Gastrocnemius medialis (tissue), 4 donors: ENCODE measurements at regions not wholly inside any gene's neighbourhood (a gene's known extent, or its start where the extent isn't known, plus 50 kb on each side); places are given as distances from the start of the nearest gene placed in this dataset.

Source experiments
- ATAC-seq, 2 donors: fragments of 150-250 bp; one replicate each; pipeline ENCODE4 v1.9.1; 2016
- DNase-seq, 2 donors: peaks; one replicate each; pipeline ENCODE4 v3.0.0-alpha.2; 2019
- H3K27ac ChIP-seq, 4 donors: fragments of 200-600 bp; sonication (generic); 1 replicate in 1 of 4; 2 replicates in 3 of 4; pipeline ENCODE4 v1.5.1; 2016 to 2018; ENCODE audit warnings: mild to moderate bottlenecking in 2 of 4, moderate library complexity in 1 of 4
- H3K27me3 ChIP-seq, 3 donors: fragments of 200-600 bp; sonication (generic) in 2 of 3; 1 replicate in 1 of 3; 2 replicates in 2 of 3; pipeline versions ENCODE4 v1.5.1 to v1.6.0; 2016 to 2019; ENCODE audit warnings: mild to moderate bottlenecking in 1 of 3, moderate library complexity in 1 of 3
- H3K36me3 ChIP-seq, 2 donors: fragments of 200-600 bp; sonication (generic) in 1 of 2; one replicate each; pipeline ENCODE4 v1.5.1; 2017 to 2018
- H3K4me1 ChIP-seq, 2 donors: fragments of 200-600 bp; sonication (generic) in 1 of 2; one replicate each; pipeline ENCODE4 v1.5.1; 2016 to 2017; ENCODE audit warnings: mild to moderate bottlenecking in 2 of 2
- H3K4me3 ChIP-seq, 4 donors: fragments of 200-600 bp; sonication (generic) in 3 of 4; 1 replicate in 1 of 4; 2 replicates in 3 of 4; pipeline ENCODE4 v1.5.1; 2016 to 2019; ENCODE audit warnings: mild to moderate bottlenecking in 2 of 4
- H3K9me3 ChIP-seq, 3 donors: fragments of 200-600 bp; sonication (generic) in 2 of 3; 1 replicate in 1 of 3; 2 replicates in 2 of 3; pipeline ENCODE4 v1.5.1; 2016 to 2019
- POLR2A ChIP-seq, 2 donors: fragments of 450-650 bp; IDR thresholded peaks; one replicate each; pipeline ENCODE4 v1.6.1; 2017; ENCODE audit warnings: antibody characterized with exemption in 2 of 2, mild to moderate bottlenecking in 2 of 2, moderate library complexity in 2 of 2
- in situ Hi-C, 4 donors: fragments of 200-750 bp; cut with MboI; loops; one replicate each; pipeline versions ENCODE4 v1.15.0 to v1.8.0; 2017; ENCODE audit warnings: low sequenced_read_pairs in 4 of 4
- intact Hi-C: fragments of 100-400 bp; cut with DNase I; formaldehyde crosslinking; loops from one replicate; pipeline ENCODE4 v1.15.1; 2023; ENCODE audit warnings: low total_unique reads
- TF ChIP-seq, protein P1 (sequence below), 5 experiments: fragments of 450-650 bp in 3 of 5; fragments of 200-600 bp in 2 of 5; sonication (generic) in 2 of 5; IDR thresholded peaks in 4 of 5; conservative IDR thresholded peaks in 1 of 5; 1 replicate in 4 of 5; 2 replicates in 1 of 5; pipeline ENCODE4 v1.5.1; 2016 to 2019; ENCODE audit warnings: antibody characterized with exemption in 5 of 5, mild to moderate bottlenecking in 3 of 5, moderate library complexity in 3 of 5

- DNase-seq (no peak), ATAC-seq (no peak)
- no peaks in the 10 kb centered on the region for H3K27me3 ChIP-seq
- no peak overlapping the region for H3K27ac ChIP-seq
- TF ChIP-seq, protein P1, sequence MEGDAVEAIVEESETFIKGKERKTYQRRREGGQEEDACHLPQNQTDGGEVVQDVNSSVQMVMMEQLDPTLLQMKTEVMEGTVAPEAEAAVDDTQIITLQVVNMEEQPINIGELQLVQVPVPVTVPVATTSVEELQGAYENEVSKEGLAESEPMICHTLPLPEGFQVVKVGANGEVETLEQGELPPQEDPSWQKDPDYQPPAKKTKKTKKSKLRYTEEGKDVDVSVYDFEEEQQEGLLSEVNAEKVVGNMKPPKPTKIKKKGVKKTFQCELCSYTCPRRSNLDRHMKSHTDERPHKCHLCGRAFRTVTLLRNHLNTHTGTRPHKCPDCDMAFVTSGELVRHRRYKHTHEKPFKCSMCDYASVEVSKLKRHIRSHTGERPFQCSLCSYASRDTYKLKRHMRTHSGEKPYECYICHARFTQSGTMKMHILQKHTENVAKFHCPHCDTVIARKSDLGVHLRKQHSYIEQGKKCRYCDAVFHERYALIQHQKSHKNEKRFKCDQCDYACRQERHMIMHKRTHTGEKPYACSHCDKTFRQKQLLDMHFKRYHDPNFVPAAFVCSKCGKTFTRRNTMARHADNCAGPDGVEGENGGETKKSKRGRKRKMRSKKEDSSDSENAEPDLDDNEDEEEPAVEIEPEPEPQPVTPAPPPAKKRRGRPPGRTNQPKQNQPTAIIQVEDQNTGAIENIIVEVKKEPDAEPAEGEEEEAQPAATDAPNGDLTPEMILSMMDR (IDR thresholded peaks at IDR 0.05 in 4 of 5, conservative IDR thresholded peaks at IDR 0.05 in 1 of 5), result no peak
- no peak for TF ChIP-seq POLR2A (IDR thresholded peaks at IDR 0.05)
- in situ Hi-C loops (no loop called here), intact Hi-C loops (no loop called here)
- no peaks in the 10 kb centered on the region for H3K9me3 ChIP-seq
- no peaks in the 10 kb centered on the region for H3K36me3 ChIP-seq
- H3K4me3 ChIP-seq, result no peak overlapping the region
- no peaks in the 10 kb centered on the region for H3K4me1 ChIP-seq
These were observed 169.5 kb downstream of the PIK3R1 start for GRCh38 chr5:68384936-68385594.

GRCh38 chr5:68385936-68386335 is 170.4 kb downstream of the PIK3R1 start:
- no peaks in the 10 kb centered on the region for H3K36me3 ChIP-seq
- no peak for TF ChIP-seq POLR2A (IDR thresholded peaks at IDR 0.05)
- TF ChIP-seq, protein P1 (IDR thresholded peaks at IDR 0.05 in 4 of 5, conservative IDR thresholded peaks at IDR 0.05 in 1 of 5), result no peak
- no peak overlapping the region for H3K27ac ChIP-seq
- H3K27me3 ChIP-seq, result no peaks in the 10 kb centered on the region
- intact Hi-C loops (no loop called here), in situ Hi-C loops (no loop called here)
- H3K9me3 ChIP-seq, result no peaks in the 10 kb centered on the region
- DNase-seq (no peak), ATAC-seq (no peak)
- H3K4me3 ChIP-seq, result no peak overlapping the region
- no peaks in the 10 kb centered on the region for H3K4me1 ChIP-seq

DNA sequence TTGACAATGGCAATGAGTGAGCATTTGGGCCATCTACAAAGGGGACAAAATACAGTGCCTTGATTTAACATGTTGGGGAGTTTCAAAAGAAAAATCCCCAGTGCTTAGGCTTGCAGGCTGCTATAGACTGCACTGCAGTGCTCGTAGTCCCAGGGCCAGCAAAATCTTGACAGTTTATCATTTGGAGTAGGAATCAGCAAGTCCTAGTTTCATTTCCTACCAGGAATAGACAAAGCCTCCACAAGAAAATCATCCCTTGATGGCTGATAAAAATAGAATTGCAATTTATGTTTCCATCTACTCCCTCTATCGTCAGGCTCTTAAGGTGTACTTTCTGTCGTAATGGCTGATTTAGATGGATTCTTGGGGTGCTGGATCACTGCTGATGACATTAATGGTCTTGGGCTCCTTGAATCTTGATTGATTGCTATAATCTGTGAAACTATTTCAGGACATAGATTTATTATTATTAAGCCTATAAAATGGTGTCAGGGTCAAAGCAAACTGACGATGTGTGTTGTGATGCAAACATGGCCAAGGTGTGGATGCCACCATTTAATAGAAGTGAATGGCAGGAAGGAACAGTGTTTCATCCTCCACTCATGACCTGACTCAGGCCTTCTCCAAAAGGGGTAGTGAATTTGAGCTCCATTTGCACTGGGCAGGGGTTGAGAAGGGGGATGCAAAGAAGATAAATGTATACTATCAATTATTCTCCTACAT is 171.7 kb downstream of the PIK3R1 start:
- ATAC-seq, result no peak
- intact Hi-C loops, result no loop called here

GRCh38 chr5:68389618-68390017 is 174.1 kb downstream of the PIK3R1 start:
- intact Hi-C loops (loop anchor here (5.0 kb wide), 1 partner anchor 772 kb away; no protein-coding TSS in a partner anchor), in situ Hi-C loops (no loop called here)
- ATAC-seq, result no peak

More for the DNA sequence above, 171.7 kb downstream of the PIK3R1 start:
- in situ Hi-C loops, result no loop called here
- no peaks in the 10 kb centered on the region for H3K36me3 ChIP-seq
- H3K4me3 ChIP-seq, result no peak overlapping the region
- no peaks in the 10 kb centered on the region for H3K27me3 ChIP-seq
- DNase-seq, result no peak
- no peak overlapping the region for H3K27ac ChIP-seq
- TF ChIP-seq, protein P1 (IDR thresholded peaks at IDR 0.05 in 4 of 5, conservative IDR thresholded peaks at IDR 0.05 in 1 of 5), result no peak
- TF ChIP-seq POLR2A (IDR thresholded peaks at IDR 0.05), result no peak
- H3K9me3 ChIP-seq, result no peaks in the 10 kb centered on the region
- H3K4me1 ChIP-seq, result no peaks in the 10 kb centered on the region

More at GRCh38 chr5:68389618-68390017, 174.1 kb downstream of the PIK3R1 start:
- H3K4me1 ChIP-seq, result no peaks in the 10 kb centered on the region
- H3K27me3 ChIP-seq, result no peaks in the 10 kb centered on the region
- no peaks in the 10 kb centered on the region for H3K36me3 ChIP-seq
- no peak overlapping the region for H3K4me3 ChIP-seq
- DNase-seq, result no peak
- no peak overlapping the region for H3K27ac ChIP-seq
- H3K9me3 ChIP-seq, result no peaks in the 10 kb centered on the region
- no peak for TF ChIP-seq POLR2A (IDR thresholded peaks at IDR 0.05)
- TF ChIP-seq, protein P1 (IDR thresholded peaks at IDR 0.05 in 4 of 5, conservative IDR thresholded peaks at IDR 0.05 in 1 of 5), result no peak
